Kidney (tissue), 13 donors: ENCODE measurements at regions not wholly inside any gene's neighbourhood (a gene's known extent, or its start where the extent isn't known, plus 50 kb on each side); places are given as distances from the start of the nearest gene placed in this dataset.

ENCODE experiments used
- DNase-seq, 5 donors: peaks; one replicate each; pipeline ENCODE4 v3.0.0-alpha.2; 2013 to 2020
- FAIRE-seq: peaks from 2 replicates; lab custom pipeline; 2012; peaks lifted over from hg19 to GRCh38; lab: Jason Lieb, UNC
- H3K27ac ChIP-seq, 2 donors: one replicate each; pipeline ENCODE4 v1.7.0; 2013; ENCODE audit warnings: low read depth in 2 of 2, low read length in 2 of 2, inconsistent platforms in 1 of 2
- H3K27me3 ChIP-seq: one replicate; pipeline ENCODE4 v1.7.1; 2013; ENCODE audit warnings: low read length, inconsistent platforms; ENCODE audit not compliant: control insufficient read depth, insufficient read depth
- H3K36me3 ChIP-seq, 3 donors: one replicate each; pipeline versions ENCODE4 v1.7.0 to v1.7.1; 2013; ENCODE audit warnings: low read length in 3 of 3, control low read depth in 1 of 3, inconsistent platforms in 1 of 3; ENCODE audit not compliant: insufficient read depth in 3 of 3, control insufficient read depth in 2 of 3
- H3K4me1 ChIP-seq, 3 donors: one replicate each; pipeline versions ENCODE4 v1.7.0 to v1.7.1; 2013; ENCODE audit warnings: low read length in 3 of 3, inconsistent platforms in 1 of 3, low read depth in 1 of 3; ENCODE audit not compliant: control insufficient read depth in 2 of 3, insufficient read depth in 2 of 3
- H3K4me3 ChIP-seq, 3 donors: one replicate each; pipeline versions ENCODE4 v1.7.0 to v1.8.1; 2013; ENCODE audit warnings: low read length in 3 of 3, control low read depth in 1 of 3, inconsistent platforms in 1 of 3
- H3K9ac ChIP-seq, 3 donors: one replicate each; pipeline versions ENCODE4 v1.7.0 to v1.7.1; 2013; ENCODE audit warnings: low read length in 3 of 3, control low read depth in 1 of 3, inconsistent platforms in 1 of 3
- H3K9me3 ChIP-seq, 3 donors: one replicate each; pipeline versions ENCODE4 v1.7.0 to v1.7.1; 2013; ENCODE audit warnings: low read length in 3 of 3, control low read depth in 1 of 3, inconsistent platforms in 1 of 3; ENCODE audit not compliant: control insufficient read depth in 2 of 3, insufficient read depth in 1 of 3
- CTCF ChIP-seq: IDR thresholded peaks from 3 replicates; pipeline ENCODE4 v1.5.1; 2012; ENCODE audit warnings: mild to moderate bottlenecking, moderate library complexity, borderline replicate concordance; ENCODE audit not compliant: insufficient read depth; ENCODE audit errors: extremely low read depth
- intact Hi-C: fragments of 100-400 bp; cut with DNase I; formaldehyde crosslinking; loops from one replicate; pipeline ENCODE4 v1.11.1; 2022
- donor health status: control.
- donor health status: control.
- donor health status: control.
- donor health status: control.
- donor health status: control.
- donor health status: DM: yes; HTN: yes; CAD: no.
- donor health status: Normal renal cell carcinoma (clear cell type).

DNA sequence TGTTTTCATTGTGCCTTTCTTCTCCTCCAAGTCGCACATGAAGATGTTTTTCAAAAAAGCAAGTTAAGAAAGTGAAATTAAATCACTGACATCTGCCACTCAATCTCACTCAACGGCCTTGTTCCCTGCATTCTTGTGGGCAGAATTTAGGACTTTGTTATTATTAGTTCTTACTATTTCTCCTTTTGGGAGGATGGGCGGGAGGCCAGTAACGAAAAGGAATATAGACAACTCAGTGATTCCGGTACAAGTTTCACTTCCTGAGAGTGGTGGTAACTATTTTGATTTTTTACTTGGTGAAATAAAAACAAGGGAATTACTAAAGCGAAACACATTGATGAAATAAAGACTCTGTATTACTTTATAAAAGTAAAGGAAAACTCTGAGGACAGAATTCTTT is 231.9 kb upstream of the HABP2 start:
- DNase-seq: peak in 1 of 5 donors; percentile 20
- H3K27me3 ChIP-seq: no peaks in the 10 kb centered on the region
- no peaks in the 10 kb centered on the region for H3K9me3 ChIP-seq
- H3K4me3 ChIP-seq: no peak overlapping the region
- TF ChIP-seq CTCF: no peak
- no peaks in the 10 kb centered on the region for H3K4me1 ChIP-seq
- no peak overlapping the region for H3K9ac ChIP-seq
- H3K36me3 ChIP-seq: no peaks in the 10 kb centered on the region
- intact Hi-C loops: no loop called here
- FAIRE-seq: no peak
- no peak overlapping the region for H3K27ac ChIP-seq

GRCh38 chr10:113322843-113323242 is 230.0 kb upstream of the HABP2 start:
- Histone ChIP-seq H3K4me1 (no peaks in the 10 kb centered on the region), H3K27ac (no peak overlapping the region), H3K36me3 (no peaks in the 10 kb centered on the region), H3K4me3 (no peak overlapping the region), H3K9me3 (no peaks in the 10 kb centered on the region), H3K27me3 (no peaks in the 10 kb centered on the region), H3K9ac (no peak overlapping the region)
- DNase-seq: no peak
- no peak for FAIRE-seq
- intact Hi-C loops: no loop called here
- no peak for TF ChIP-seq CTCF

GRCh38 chr10:113323985-113324384 is 228.9 kb upstream of the HABP2 start:
- Histone ChIP-seq H3K4me3 (no peak overlapping the region), H3K27me3 (no peaks in the 10 kb centered on the region), H3K36me3 (no peaks in the 10 kb centered on the region), H3K27ac (no peak overlapping the region), H3K9ac (no peak overlapping the region), H3K4me1 (no peaks in the 10 kb centered on the region), H3K9me3 (no peaks in the 10 kb centered on the region)
- no peak for DNase-seq
- no peak for TF ChIP-seq CTCF
- intact Hi-C loops: no loop called here
- FAIRE-seq: no peak
